Suprapubic skin (tissue), 4 donors: ENCODE measurements at regions not wholly inside any gene's neighbourhood (a gene's known extent, or its start where the extent isn't known, plus 50 kb on each side); places are given as distances from the start of the nearest gene placed in this dataset.

ENCODE experiments used
- DNase-seq, 2 donors: peaks; one replicate each; pipeline ENCODE4 v3.0.0-alpha.2; 2019; ENCODE audit warnings: low spot score in 2 of 2
- H3K27ac ChIP-seq: fragments of 200-600 bp; sonication (generic); one replicate; pipeline ENCODE4 v1.5.1; 2019
- H3K27me3 ChIP-seq: fragments of 200-600 bp; sonication (generic); one replicate; pipeline ENCODE4 v1.5.1; 2019
- H3K36me3 ChIP-seq: fragments of 200-600 bp; sonication (generic); one replicate; pipeline ENCODE4 v1.5.1; 2019
- H3K4me1 ChIP-seq: fragments of 200-600 bp; sonication (generic); one replicate; pipeline ENCODE4 v1.5.1; 2019
- H3K4me3 ChIP-seq: fragments of 200-600 bp; sonication (generic); one replicate; pipeline ENCODE4 v1.5.1; 2019; ENCODE audit warnings: mild to moderate bottlenecking
- H3K9me3 ChIP-seq: fragments of 200-600 bp; sonication (generic); one replicate; pipeline ENCODE4 v1.5.1; 2019
- CTCF ChIP-seq, 2 donors: fragments of 200-600 bp in 1 of 2; fragments of 450-650 bp in 1 of 2; sonication (generic) in 1 of 2; IDR thresholded peaks; one replicate each; pipeline ENCODE4 v1.5.1; 2016 to 2019; ENCODE audit warnings: antibody characterized with exemption in 2 of 2, mild to moderate bottlenecking in 1 of 2, moderate library complexity in 1 of 2
- EP300 ChIP-seq: sonication (generic); formaldehyde crosslinking; IDR thresholded peaks from one replicate; pipeline ENCODE4 v1.6.1; 2017; ENCODE audit warnings: antibody characterized with exemption
- POLR2A ChIP-seq, 2 donors: fragments of 450-650 bp; IDR thresholded peaks; one replicate each; pipeline ENCODE4 v1.6.1; 2017; ENCODE audit warnings: antibody characterized with exemption in 2 of 2, mild to moderate bottlenecking in 2 of 2, moderate library complexity in 2 of 2
- POLR2AphosphoS5 ChIP-seq, 3 donors: sonication (generic); formaldehyde crosslinking; IDR thresholded peaks; one replicate each; pipeline ENCODE4 v1.6.1; 2017; ENCODE audit warnings: antibody characterized with exemption in 3 of 3
- WGBS: methylation state at CpG from one replicate; pipeline ENCODE4 v1.1.5; 2018; 5-methylcytosine and 5-hydroxymethylcytosine counted together

DNA sequence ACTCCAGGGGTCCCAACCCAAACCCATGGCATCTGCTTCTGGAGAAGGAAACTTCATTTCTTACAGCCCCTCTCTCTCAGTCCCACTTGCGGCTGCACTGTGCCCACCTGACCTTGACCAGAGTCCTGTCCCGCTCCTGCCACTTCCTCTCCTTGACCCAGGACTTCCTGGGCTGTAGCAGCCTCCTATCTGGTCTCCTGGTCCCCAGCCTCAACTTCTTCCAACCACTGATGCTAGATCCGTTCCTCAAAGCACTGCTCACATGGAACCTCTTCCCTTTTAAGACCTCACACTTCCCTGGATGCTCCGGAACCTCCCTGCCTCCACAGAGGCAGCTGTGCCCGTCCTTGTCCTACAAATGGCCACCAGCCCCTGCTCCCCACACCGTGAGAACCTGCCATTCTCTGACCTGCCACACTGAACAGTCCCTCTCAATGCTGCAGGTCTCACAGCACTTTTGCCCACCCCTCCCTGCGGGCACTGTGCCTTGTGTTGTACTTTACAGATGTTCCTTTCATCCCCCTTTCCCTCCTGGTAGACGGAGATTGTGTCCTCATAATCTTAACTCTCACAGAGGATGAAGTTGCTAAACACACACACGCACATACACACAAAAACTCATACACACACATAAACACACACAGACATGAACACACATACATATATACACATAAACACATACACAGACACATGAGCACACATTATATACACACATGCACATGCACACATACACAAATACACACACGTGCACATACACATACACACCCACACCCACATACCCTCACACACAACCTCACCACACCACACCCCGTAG, 59.6 kb upstream of the NXT1 start:
- no peaks in the 10 kb centered on the region for H3K27me3 ChIP-seq
- H3K4me3 ChIP-seq: no peak overlapping the region
- H3K9me3 ChIP-seq: no peaks in the 10 kb centered on the region
- no peak for DNase-seq
- H3K4me1 ChIP-seq: peaks cover 18% of the 10 kb centered on the region
- TF ChIP-seq EP300 (no peak), POLR2A (IDR thresholded peaks at IDR 0.05) (no peak), CTCF (IDR thresholded peaks at IDR 0.05) (no peak), POLR2AphosphoS5 (IDR thresholded peaks at IDR 0.05) (no peak)
- WGBS: 83% methylated on average over 11 of the region's 11 CpGs
- no peaks in the 10 kb centered on the region for H3K36me3 ChIP-seq
- no peak overlapping the region for H3K27ac ChIP-seq

DNA sequence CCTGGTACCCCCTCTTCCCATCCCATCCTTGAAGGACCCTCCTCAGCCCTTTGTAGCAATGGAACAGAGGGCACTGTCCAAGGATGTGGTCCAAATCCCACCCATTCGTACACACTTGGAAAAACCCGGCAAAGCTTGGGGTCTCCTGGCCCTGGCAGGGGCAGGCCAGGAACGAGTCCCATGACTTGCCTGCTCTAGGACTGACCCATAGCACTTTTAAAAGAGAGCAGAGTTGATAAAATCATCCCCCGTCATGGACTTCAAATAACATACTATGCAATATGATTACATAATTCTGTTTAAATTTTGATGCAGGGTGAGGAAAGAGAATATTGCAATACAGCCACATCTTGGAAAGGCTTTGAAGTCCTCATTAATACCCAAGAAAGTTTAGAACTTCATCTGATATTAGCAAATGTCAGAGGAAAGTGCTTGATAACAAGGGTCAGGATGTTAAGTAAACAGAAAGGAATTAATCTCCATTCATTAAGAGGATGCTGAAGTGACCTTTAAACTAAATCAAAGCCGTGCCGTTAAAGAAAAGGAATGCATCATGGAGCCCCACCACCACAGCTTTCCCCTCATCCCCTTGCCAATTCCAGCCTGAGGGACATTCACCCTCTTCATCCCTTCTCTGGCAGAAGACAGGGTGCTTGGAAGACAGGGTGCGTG, 60.7 kb upstream of the NXT1 start:
- H3K27me3 ChIP-seq: no peaks in the 10 kb centered on the region
- no peaks in the 10 kb centered on the region for H3K9me3 ChIP-seq
- peaks cover 12% of the 10 kb centered on the region for H3K4me1 ChIP-seq
- H3K27ac ChIP-seq: no peak overlapping the region
- 78% methylated on average over 7 of the region's 7 CpGs for WGBS
- no peak for TF ChIP-seq EP300
- TF ChIP-seq POLR2AphosphoS5 (IDR thresholded peaks at IDR 0.05): no peak
- no peak for TF ChIP-seq POLR2A (IDR thresholded peaks at IDR 0.05)
- no peak for TF ChIP-seq CTCF (IDR thresholded peaks at IDR 0.05)
- H3K36me3 ChIP-seq: no peaks in the 10 kb centered on the region
- no peak for DNase-seq
- no peak overlapping the region for H3K4me3 ChIP-seq

GRCh38 chr20:23289249-23289648, 61.3 kb upstream of the NXT1 start:
- Histone ChIP-seq H3K27me3 (no peaks in the 10 kb centered on the region), H3K36me3 (no peaks in the 10 kb centered on the region), H3K4me3 (no peak overlapping the region), H3K27ac (no peak overlapping the region), H3K4me1 (peaks cover 6% of the 10 kb centered on the region), H3K9me3 (no peaks in the 10 kb centered on the region)
- no peak for DNase-seq
- 89% methylated on average over 5 of the region's 7 CpGs for WGBS
- TF ChIP-seq EP300 (no peak), POLR2AphosphoS5 (IDR thresholded peaks at IDR 0.05) (no peak), POLR2A (IDR thresholded peaks at IDR 0.05) (no peak), CTCF (IDR thresholded peaks at IDR 0.05) (no peak)

GRCh38 chr20:23287354-23288190, 63.0 kb upstream of the NXT1 start:
- no peak overlapping the region for H3K4me3 ChIP-seq
- DNase-seq: no peak
- TF ChIP-seq CTCF (IDR thresholded peaks at IDR 0.05) (no peak), EP300 (no peak), POLR2AphosphoS5 (IDR thresholded peaks at IDR 0.05) (no peak), POLR2A (IDR thresholded peaks at IDR 0.05) (no peak)
- no peaks in the 10 kb centered on the region for H3K36me3 ChIP-seq
- no peak overlapping the region for H3K27ac ChIP-seq
- WGBS: 78% methylated on average over 11 of the region's 13 CpGs
- H3K4me1 ChIP-seq: no peaks in the 10 kb centered on the region
- no peaks in the 10 kb centered on the region for H3K27me3 ChIP-seq
- H3K9me3 ChIP-seq: no peaks in the 10 kb centered on the region

- no peak for TF ChIP-seq CTCF (IDR thresholded peaks at IDR 0.05)
- TF ChIP-seq POLR2AphosphoS5 (IDR thresholded peaks at IDR 0.05): no peak
- TF ChIP-seq POLR2A (IDR thresholded peaks at IDR 0.05): no peak
- no peak for TF ChIP-seq EP300
- no peaks in the 10 kb centered on the region for H3K36me3 ChIP-seq
- no peak overlapping the region for H3K4me3 ChIP-seq
- DNase-seq: no peak
- H3K27ac ChIP-seq: no peak overlapping the region
- H3K27me3 ChIP-seq: no peaks in the 10 kb centered on the region
- no peaks in the 10 kb centered on the region for H3K9me3 ChIP-seq
- H3K4me1 ChIP-seq: no peaks in the 10 kb centered on the region
- WGBS: 90% methylated on average over 8 of the region's 8 CpGs
Observed at GRCh38 chr20:23286346-23286745, 64.2 kb upstream of the NXT1 start.
